ENCODE measurements at regions not wholly inside any gene's neighbourhood (a gene's known extent, or its start where the extent isn't known, plus 50 kb on each side); places are given as distances from the start of the nearest gene placed in this dataset.

DNA sequence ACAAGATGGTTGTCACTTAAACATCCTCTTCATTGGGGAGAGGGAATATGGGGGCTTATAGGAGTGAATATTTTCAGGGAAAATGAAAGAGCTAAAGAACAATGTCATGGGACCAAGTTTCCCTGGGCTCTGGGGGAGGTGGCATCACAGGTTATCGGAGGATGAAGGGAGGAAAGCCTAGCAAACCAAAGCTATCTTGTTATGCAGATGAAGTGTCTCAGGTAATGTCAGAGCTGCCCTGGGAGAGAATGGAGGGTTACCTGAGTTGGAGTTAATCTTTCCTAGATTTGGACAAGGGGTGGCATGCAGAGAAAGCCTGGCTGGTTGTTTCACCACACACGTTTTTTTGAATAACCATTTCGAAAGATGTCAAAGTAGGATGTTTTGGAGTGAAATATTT lies 308.1 kb upstream of the ATP10A start:
- Mint-ChIP-seq H3K4me1 (no peaks in the 10 kb centered on the region), H3K9me3 (no peaks in the 10 kb centered on the region), H3K4me3 (no peak overlapping the region), H3K27ac (no peak overlapping the region), H3K27me3 (no peaks in the 10 kb centered on the region), H3K36me3 (no peaks in the 10 kb centered on the region)
- CTCF ChIA-PET = interaction anchor here (0.5 kb wide), 1 partner anchor 257 kb away, joined by 3 read pairs; no protein-coding TSS in a partner anchor
- no peak for DNase-seq

DNA sequence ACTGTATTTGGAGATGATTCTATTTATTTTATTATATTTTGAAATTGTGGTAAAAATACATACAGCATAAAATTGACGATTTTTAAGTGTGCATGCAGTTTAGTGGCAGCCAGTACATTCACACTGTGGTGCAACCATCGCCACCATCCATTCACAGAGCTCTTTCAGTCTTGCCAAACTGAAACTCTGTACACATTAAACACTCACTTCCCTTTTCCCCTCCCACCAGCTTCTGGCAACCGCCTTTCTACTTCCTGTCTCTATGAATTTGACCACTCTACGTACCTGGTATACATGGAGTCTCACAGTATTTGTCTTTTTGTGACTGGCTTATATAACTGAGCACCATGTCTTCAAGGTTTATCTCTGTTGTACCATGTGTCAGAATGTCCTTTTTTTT lies 303.3 kb upstream of the ATP10A start:
- CTCF ChIA-PET = no interaction called here
- H3K27me3 Mint-ChIP-seq = no peaks in the 10 kb centered on the region
- H3K4me3 Mint-ChIP-seq = no peak overlapping the region
- H3K36me3 Mint-ChIP-seq = no peaks in the 10 kb centered on the region
- H3K4me1 Mint-ChIP-seq = no peaks in the 10 kb centered on the region
- no peak overlapping the region for H3K27ac Mint-ChIP-seq
- H3K9me3 Mint-ChIP-seq = no peaks in the 10 kb centered on the region
- no peak for DNase-seq

DNA sequence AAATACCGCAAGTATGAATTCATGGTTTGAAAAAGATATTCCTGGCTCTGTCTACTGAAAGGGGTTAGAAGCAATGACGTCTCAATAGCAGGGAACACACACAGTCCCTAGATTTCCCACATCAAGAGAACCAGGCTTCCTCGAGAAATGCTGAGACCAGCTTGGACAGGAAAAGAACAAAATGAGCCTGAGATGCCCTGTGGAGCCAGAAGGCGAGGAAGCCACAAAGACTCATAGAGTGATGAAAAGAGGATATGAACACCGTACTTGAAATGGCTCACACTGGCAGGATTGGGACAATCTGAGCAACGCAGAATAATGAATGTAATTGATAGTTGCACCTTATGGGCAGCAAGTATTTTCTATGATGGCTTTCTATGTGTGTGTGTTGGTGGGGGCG lies 302.4 kb upstream of the ATP10A start:
- H3K4me3 Mint-ChIP-seq = no peak overlapping the region
- H3K9me3 Mint-ChIP-seq = no peaks in the 10 kb centered on the region
- CTCF ChIA-PET = no interaction called here
- H3K4me1 Mint-ChIP-seq = no peaks in the 10 kb centered on the region
- no peak overlapping the region for H3K27ac Mint-ChIP-seq
- DNase-seq = no peak
- H3K27me3 Mint-ChIP-seq = no peaks in the 10 kb centered on the region
- H3K36me3 Mint-ChIP-seq = no peaks in the 10 kb centered on the region

DNA sequence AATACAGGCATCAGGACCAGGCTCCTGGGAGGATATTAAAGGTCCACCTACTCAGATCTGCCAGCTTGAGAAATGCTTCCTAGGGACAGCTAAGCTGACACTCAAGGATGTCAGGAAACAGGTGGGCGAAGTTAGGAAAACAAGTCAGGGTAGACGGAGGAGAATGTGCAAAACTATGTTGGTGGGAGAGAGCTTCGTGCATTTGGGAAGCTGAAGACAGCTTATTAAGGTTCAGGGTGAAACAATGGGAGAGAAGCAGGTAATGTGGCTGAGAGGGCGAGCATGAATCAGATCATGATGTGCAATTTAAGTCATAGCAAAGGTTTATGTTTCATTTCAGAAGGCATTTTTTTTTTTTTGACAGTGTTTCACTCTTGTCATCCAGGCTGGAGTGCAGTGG lies 297.2 kb upstream of the ATP10A start:
- Mint-ChIP-seq H3K4me1 (no peaks in the 10 kb centered on the region), H3K36me3 (no peaks in the 10 kb centered on the region), H3K27ac (no peak overlapping the region), H3K27me3 (no peaks in the 10 kb centered on the region), H3K9me3 (no peaks in the 10 kb centered on the region), H3K4me3 (no peak overlapping the region)
- no peak for DNase-seq
- CTCF ChIA-PET = no interaction called here

DNA sequence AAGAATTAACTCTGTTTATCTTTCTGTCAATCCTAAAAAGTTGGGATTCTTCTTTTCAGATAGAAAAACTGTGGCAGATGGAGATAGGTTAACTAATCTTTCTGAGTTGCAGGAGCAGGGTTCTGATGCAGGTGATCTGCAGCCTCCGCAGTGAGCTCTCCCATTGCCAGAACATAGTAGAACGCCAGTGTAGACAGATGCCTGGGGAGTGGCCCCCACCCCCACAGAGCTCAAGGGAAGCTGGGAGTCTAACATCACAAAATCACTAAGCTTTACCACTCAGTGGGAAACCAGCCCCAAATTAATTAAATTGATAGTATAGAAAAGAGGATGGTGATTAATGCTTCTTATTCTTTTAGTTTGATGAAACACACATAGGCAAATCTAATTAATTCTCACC lies 295.0 kb upstream of the ATP10A start:
- no peak for DNase-seq
- CTCF ChIA-PET = no interaction called here
- no peak overlapping the region for H3K4me3 Mint-ChIP-seq
- H3K36me3 Mint-ChIP-seq = no peaks in the 10 kb centered on the region
- H3K27me3 Mint-ChIP-seq = no peaks in the 10 kb centered on the region
- H3K9me3 Mint-ChIP-seq = no peaks in the 10 kb centered on the region
- H3K27ac Mint-ChIP-seq = no peak overlapping the region
- H3K4me1 Mint-ChIP-seq = no peaks in the 10 kb centered on the region

DNA sequence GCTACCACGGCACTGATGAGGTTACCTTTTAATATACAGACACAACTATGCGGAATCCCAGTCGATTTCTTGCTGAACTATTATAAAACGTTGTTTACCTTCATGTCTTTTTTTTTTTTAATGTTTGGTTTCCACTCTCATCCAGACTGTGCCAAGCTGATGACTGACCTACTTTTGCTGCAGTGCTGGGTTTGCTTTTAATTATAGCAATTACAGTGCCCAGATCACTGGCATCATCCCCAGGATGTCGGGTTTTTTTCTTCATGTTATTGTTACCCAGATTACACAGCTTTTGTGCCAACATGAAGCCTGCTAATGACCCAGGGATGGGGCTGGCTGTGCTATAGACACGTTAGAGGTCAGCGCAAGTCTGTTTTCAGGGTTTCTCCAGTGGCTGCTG lies 294.0 kb upstream of the ATP10A start:
- CTCF ChIA-PET = no interaction called here
- Mint-ChIP-seq H3K27ac (no peak overlapping the region), H3K36me3 (no peaks in the 10 kb centered on the region), H3K4me3 (no peak overlapping the region), H3K4me1 (no peaks in the 10 kb centered on the region), H3K27me3 (no peaks in the 10 kb centered on the region), H3K9me3 (no peaks in the 10 kb centered on the region)
- no peak for DNase-seq

DNA sequence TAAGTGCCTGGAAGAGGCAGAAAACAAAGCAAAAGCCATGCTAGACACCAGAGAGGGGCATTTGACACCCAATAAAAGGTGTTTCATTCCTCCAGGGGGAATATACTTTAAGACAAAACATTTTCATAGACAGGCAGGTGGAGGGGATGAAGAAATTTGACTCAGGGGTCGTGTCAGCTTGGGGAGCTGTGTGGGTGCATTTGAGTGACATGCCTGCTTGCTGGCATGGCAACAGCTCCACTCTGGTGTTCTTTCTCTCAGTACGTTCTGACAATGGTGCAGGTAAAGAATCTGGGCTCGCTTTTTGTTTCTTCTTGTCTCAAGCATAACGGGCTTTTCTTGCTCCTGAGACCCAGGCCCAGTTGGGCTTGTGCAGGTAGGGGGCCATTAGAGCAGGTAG lies 292.9 kb upstream of the ATP10A start:
- no peak overlapping the region for H3K27ac Mint-ChIP-seq
- CTCF ChIA-PET = no interaction called here
- no peaks in the 10 kb centered on the region for H3K9me3 Mint-ChIP-seq

DNA sequence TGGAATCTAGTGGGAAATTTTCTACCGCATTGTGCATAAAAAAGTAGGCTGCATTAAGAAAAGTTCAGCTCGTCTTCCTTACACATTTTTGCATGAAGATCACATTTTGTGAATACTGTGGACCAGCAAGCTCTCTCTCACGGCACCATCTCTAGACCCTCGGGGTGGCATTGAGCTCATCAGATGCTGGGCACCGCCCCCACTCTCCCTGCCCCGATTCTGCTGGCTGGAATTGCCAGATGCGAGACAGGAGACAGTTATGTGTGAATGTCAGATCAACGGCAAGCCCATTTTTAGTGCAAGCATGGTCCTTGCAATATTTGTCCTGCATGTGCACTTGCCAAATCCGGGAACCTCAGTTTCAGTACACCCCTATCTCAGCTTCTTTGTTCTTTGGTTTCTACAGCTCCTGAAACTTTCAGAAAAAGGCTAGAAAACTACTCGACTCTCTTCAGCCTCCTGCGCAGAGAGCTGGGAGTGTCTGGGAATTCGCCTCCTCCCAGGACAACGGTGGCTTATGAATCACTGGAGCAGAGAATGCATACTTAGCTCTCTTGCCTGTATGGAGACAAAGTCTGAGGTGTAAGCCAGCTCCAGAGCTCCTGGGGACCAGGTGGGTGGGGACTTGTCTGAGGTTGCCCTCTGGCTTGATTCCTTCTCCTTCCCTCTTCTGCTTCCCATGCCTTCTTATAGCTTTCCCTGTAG lies 285.2 kb upstream of the ATP10A start:
- Mint-ChIP-seq H3K27ac (no peak overlapping the region), H3K9me3 (no peaks in the 10 kb centered on the region), H3K4me3 (no peak overlapping the region), H3K36me3 (no peaks in the 10 kb centered on the region), H3K4me1 (no peaks in the 10 kb centered on the region), H3K27me3 (no peaks in the 10 kb centered on the region)
- no peak for DNase-seq
- CTCF ChIA-PET = no interaction called here

More for the DNA sequence above, 292.9 kb upstream of the ATP10A start:
- H3K27me3 Mint-ChIP-seq = no peaks in the 10 kb centered on the region
- no peak overlapping the region for H3K4me3 Mint-ChIP-seq
- no peaks in the 10 kb centered on the region for H3K36me3 Mint-ChIP-seq
- no peak for DNase-seq
- no peaks in the 10 kb centered on the region for H3K4me1 Mint-ChIP-seq

DNA sequence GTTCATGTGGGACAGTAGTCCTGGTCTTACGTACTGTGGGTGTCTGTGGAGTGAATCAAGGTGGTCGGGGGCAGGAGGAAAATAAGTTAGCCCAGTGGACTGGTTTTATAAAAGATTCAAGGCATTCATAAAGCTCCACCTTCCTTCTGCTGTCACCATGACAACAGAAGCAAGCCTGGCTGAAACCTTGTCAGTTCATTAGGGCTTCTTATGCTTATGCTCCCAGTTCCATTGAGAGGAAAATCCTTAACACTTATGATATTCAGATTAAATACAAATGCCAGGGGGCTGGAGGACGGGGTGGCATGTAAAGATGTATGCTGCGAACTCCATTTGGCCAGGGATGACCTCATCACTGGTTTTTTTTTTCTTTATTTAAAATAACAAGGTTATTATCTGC lies 283.1 kb upstream of the ATP10A start:
- Mint-ChIP-seq H3K4me3 (no peak overlapping the region), H3K36me3 (no peaks in the 10 kb centered on the region), H3K27ac (no peak overlapping the region), H3K9me3 (no peaks in the 10 kb centered on the region), H3K27me3 (no peaks in the 10 kb centered on the region), H3K4me1 (no peaks in the 10 kb centered on the region)
- CTCF ChIA-PET = no interaction called here
- DNase-seq = no peak

DNA sequence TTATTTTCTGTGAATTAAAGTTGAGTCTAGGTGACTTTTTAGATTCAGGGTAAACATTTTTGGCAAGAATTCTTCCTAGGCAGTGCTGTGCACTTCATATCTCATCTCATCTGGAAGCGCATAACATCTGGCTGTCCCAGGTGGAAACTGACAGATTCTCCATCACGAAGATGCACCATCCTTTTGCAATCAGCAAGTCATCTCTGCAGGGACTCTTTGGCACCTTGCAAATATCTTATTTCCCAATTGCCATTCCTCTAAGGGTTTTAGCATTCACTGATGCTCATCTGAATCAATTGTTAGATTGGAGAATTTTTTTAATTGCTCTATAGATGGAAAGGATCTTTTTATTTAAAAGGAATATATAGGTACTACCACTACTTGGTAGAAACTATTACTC lies 282.7 kb upstream of the ATP10A start:
- Mint-ChIP-seq H3K4me3 (no peak overlapping the region), H3K27ac (no peak overlapping the region), H3K4me1 (no peaks in the 10 kb centered on the region), H3K27me3 (no peaks in the 10 kb centered on the region), H3K9me3 (no peaks in the 10 kb centered on the region), H3K36me3 (no peaks in the 10 kb centered on the region)
- CTCF ChIA-PET = no interaction called here
- no peak for DNase-seq

DNA sequence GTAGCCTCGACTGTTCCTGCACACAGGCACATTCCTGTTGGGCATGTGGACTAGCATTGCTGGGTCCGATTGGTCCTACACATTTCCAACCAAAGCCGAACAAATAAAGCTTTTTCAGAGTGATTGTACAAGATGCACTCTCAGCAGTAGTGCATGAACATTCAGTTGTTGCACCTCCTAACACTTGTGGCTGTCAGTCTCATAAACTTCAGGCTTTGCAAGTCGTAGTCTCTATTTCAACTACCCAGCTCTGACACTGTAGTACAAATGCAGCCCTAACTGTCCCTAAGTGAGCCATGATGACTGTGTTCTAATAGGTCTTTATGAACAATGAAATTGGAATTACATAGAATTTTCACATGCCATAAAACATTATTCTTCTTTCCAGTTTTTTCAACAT lies 281.7 kb upstream of the ATP10A start:
- no peaks in the 10 kb centered on the region for H3K4me1 Mint-ChIP-seq
- no peaks in the 10 kb centered on the region for H3K9me3 Mint-ChIP-seq
- H3K36me3 Mint-ChIP-seq = no peaks in the 10 kb centered on the region
- peaks cover 4% of the 10 kb centered on the region for H3K27me3 Mint-ChIP-seq
- no peak for DNase-seq
- CTCF ChIA-PET = no interaction called here
- no peak overlapping the region for H3K4me3 Mint-ChIP-seq
- H3K27ac Mint-ChIP-seq = no peak overlapping the region

DNA sequence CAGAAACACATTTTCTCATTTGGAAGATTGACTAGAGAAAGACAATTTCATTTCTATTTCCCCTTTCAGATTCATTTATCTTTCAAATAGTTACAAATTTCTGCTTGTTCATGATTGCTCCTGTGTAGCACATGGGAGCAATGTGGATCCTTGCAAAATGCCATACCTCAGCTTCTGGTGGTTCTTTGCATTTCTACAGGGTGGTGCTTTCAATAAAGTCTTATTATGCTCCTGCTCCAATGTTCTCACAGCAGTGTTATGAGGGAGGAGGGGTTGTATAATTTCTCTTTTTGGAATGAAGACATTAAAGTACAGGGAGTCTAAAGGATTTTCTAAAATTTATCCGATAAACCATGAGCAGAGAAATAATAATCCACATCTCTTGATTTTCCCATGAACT lies 280.1 kb upstream of the ATP10A start:
- H3K27me3 Mint-ChIP-seq = peaks cover 4% of the 10 kb centered on the region
- DNase-seq = no peak
- H3K4me3 Mint-ChIP-seq = no peak overlapping the region
- CTCF ChIA-PET = no interaction called here
- H3K4me1 Mint-ChIP-seq = no peaks in the 10 kb centered on the region
- no peaks in the 10 kb centered on the region for H3K9me3 Mint-ChIP-seq
- no peak overlapping the region for H3K27ac Mint-ChIP-seq
- H3K36me3 Mint-ChIP-seq = no peaks in the 10 kb centered on the region

DNA sequence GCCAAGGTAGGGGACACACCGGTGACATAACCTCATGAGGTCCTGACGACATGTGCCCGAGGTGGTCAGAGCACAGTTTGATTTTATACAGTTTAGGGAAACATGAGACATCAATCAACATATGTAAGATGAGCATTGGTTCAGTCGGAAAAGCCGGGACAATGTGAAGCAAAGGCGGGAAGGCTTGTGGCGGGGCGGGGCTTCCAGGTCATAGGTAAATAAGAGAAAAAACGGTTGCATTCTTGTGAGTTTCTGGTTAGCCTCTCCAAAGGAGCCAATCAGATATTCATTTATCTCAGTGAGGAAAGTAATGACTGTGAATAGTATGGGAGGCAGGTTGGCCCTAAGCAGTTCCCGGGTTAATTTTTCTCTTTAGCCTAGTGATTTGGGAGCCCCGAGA lies 271.7 kb upstream of the ATP10A start:
- DNase-seq = no peak
- Mint-ChIP-seq H3K9me3 (no peaks in the 10 kb centered on the region), H3K4me1 (no peaks in the 10 kb centered on the region), H3K36me3 (no peaks in the 10 kb centered on the region), H3K27ac (no peak overlapping the region), H3K4me3 (no peak overlapping the region), H3K27me3 (no peaks in the 10 kb centered on the region)
- CTCF ChIA-PET = no interaction called here

DNA sequence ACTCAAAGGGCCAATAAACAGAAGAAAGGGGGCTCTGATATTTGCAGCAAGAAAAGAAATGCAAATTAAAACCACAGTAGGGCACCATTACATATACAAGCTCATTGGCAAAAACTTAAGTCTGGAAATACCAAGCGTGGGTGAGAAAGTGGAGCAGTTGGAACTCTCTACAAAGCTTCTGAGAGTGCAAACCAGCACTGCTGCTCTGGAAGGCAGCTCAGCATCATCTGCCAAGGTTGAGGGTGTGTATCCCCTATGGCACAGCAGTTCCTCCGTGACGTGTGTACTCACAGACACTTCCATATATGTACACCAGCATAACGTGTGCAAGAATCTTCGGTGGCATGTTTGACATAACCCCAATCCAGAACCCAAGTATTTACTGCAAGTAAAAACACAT lies 271.0 kb upstream of the ATP10A start:
- Mint-ChIP-seq H3K9me3 (no peaks in the 10 kb centered on the region), H3K27ac (no peak overlapping the region), H3K36me3 (no peaks in the 10 kb centered on the region), H3K27me3 (no peaks in the 10 kb centered on the region), H3K4me1 (no peaks in the 10 kb centered on the region), H3K4me3 (no peak overlapping the region)
- CTCF ChIA-PET = no interaction called here
- no peak for DNase-seq

DNA sequence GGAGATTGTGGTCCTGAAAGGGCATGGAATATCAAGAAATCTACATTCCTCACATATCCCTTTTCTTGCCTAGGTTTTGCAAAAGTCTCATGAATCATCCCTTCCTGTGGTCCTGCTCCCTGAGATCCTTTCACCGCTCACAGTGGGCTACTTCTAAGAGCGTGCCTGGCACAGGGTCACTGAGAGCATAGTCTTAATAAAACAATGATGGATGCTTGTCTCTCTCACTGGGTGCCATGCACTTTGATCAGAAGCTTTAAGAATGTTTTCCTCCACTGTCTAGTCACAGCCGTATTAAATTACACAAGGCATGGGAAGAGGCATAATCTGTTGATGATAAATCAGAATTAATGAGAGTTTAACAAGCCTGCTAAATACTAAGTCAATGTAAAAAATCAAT lies 269.7 kb upstream of the ATP10A start:
- no peaks in the 10 kb centered on the region for H3K4me1 Mint-ChIP-seq
- H3K9me3 Mint-ChIP-seq = no peaks in the 10 kb centered on the region
- no peak overlapping the region for H3K4me3 Mint-ChIP-seq
- no peaks in the 10 kb centered on the region for H3K36me3 Mint-ChIP-seq
- H3K27ac Mint-ChIP-seq = no peak overlapping the region
- no peak for DNase-seq
- peaks cover 4% of the 10 kb centered on the region for H3K27me3 Mint-ChIP-seq
- CTCF ChIA-PET = no interaction called here

DNA sequence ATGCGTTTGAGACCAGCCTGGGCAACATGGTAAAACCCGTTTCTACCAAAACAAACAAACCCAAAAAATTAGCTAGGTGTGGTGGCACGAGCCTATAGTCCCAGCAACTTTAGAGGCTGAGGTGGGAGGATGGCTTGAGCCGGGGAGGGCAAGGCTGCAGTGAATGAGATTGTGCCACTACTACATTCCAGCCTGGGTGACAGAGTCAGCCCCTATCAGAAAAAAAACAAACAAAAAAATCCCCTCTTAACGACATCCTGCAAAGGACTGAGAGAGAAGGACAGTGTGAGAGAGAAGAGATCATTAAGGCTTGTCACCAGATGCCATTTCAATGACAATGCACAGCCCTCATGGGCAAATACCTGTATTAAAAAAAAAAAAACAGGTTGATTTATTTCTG lies 266.7 kb upstream of the ATP10A start:
- Mint-ChIP-seq H3K27ac (no peak overlapping the region), H3K27me3 (peaks cover 4% of the 10 kb centered on the region), H3K9me3 (no peaks in the 10 kb centered on the region), H3K4me1 (no peaks in the 10 kb centered on the region), H3K36me3 (no peaks in the 10 kb centered on the region), H3K4me3 (no peak overlapping the region)
- CTCF ChIA-PET = no interaction called here
- DNase-seq = no peak
